K562 (cell line): ENCODE measurements at regions not wholly inside any gene's neighbourhood (a gene's known extent, or its start where the extent isn't known, plus 50 kb on each side); places are given as distances from the start of the nearest gene placed in this dataset.

Experiments
- CBX3 ChIP-seq, 2 experiments: IDR thresholded peaks; 1 replicate in 1 of 2; 2 replicates in 1 of 2; pipeline ENCODE4 v1.6.1; 2012; ENCODE audit warnings: inconsistent platforms in 2 of 2, low read length in 2 of 2, borderline replicate concordance in 1 of 2, control low read depth in 1 of 2
- CBX8 ChIP-seq: fragments of 200-600 bp; sonication (generic); IDR thresholded peaks from 2 replicates; pipeline ENCODE4 v1.6.1; 2012; ENCODE audit warnings: borderline replicate concordance, mixed run types, low read depth, mild to moderate bottlenecking, moderate library complexity, mixed read lengths, low read length, control low read depth, inconsistent platforms; ENCODE audit not compliant: poor library complexity, severe bottlenecking; ENCODE audit errors: extremely low read depth
- CCAR2 ChIP-seq: fragments of 200-400 bp; formaldehyde crosslinking; IDR thresholded peaks from 2 replicates; pipeline ENCODE4 v1.6.1; 2017; ENCODE audit warnings: mild to moderate bottlenecking, low read depth, low read length
- CREB1 ChIP-seq, 2 experiments: sonication (generic) in 1 of 2; formaldehyde crosslinking in 1 of 2; IDR thresholded peaks; 2 replicates each; pipeline versions ENCODE4 v1.6.1 to v1.8.0; 2012 to 2022; ENCODE audit warnings: inconsistent platforms in 1 of 2, mild to moderate bottlenecking in 1 of 2, missing genetic modification reagents in 1 of 2, moderate library complexity in 1 of 2
- FOXK2 ChIP-seq, 2 experiments: fragments of 450-650 bp; IDR thresholded peaks in 1 of 2; conservative IDR thresholded peaks in 1 of 2; 2 replicates each; pipeline ENCODE4 v1.6.1; 2016; ENCODE audit warnings: low read depth in 2 of 2, mild to moderate bottlenecking in 1 of 2
- HNRNPH1 ChIP-seq: fragments of 200-400 bp; formaldehyde crosslinking; optimal IDR thresholded peaks from 2 replicates; pipeline ENCODE3; 2017; ENCODE audit warnings: low read depth, mild to moderate bottlenecking, low read length, moderate library complexity
- KLF13 ChIP-seq: fragments of 450-650 bp; IDR thresholded peaks from 2 replicates; pipeline ENCODE4 v1.6.1; 2016; ENCODE audit warnings: missing genetic modification characterization, low read depth, mild to moderate bottlenecking, missing compliant biosample characterization, moderate library complexity, borderline replicate concordance
- MEIS2 ChIP-seq: fragments of 450-650 bp; IDR thresholded peaks from 2 replicates; pipeline ENCODE4 v1.6.1; 2014; ENCODE audit warnings: mild to moderate bottlenecking; ENCODE audit not compliant: partially characterized antibody
- POLR3G ChIP-seq: IDR thresholded peaks from 2 replicates; pipeline ENCODE4 v1.6.1; 2011; ENCODE audit not compliant: insufficient read length, insufficient replicate concordance; ENCODE audit errors: extremely low read depth
- PURB ChIP-seq: sonication (generic); formaldehyde crosslinking; IDR thresholded peaks from 2 replicates; pipeline ENCODE4 v1.9.0; 2021; ENCODE audit warnings: low read depth, mild to moderate bottlenecking, missing genetic modification reagents
- SMARCB1 ChIP-seq: IDR thresholded peaks from 2 replicates; pipeline ENCODE4 v1.6.1; 2011; ENCODE audit warnings: improper control_type of control experiment, low read depth; ENCODE audit not compliant: insufficient read length
- TAF7 ChIP-seq: fragments of 450-650 bp; IDR thresholded peaks from 2 replicates; pipeline ENCODE4 v1.6.1; 2016; ENCODE audit warnings: missing genetic modification characterization, missing compliant biosample characterization
- TCF7 ChIP-seq: sonication (generic); IDR thresholded peaks from 2 replicates; pipeline ENCODE4 v1.6.1; 2016; ENCODE audit warnings: antibody characterized with exemption, borderline replicate concordance
- ZNF311 ChIP-seq: fragments of 250-450 bp; sonication (Bioruptor Pico); IDR thresholded peaks from 2 replicates; pipeline ENCODE4 v1.4.0; 2020; ENCODE audit warnings: mild to moderate bottlenecking, moderate library complexity
- ZNF445 ChIP-seq: fragments of 250-450 bp; sonication (Bioruptor Pico); IDR thresholded peaks from 2 replicates; pipeline ENCODE4 v1.4.0; 2020; ENCODE audit warnings: low read depth, mild to moderate bottlenecking, moderate library complexity
- ZNF584 ChIP-seq: fragments of 200-800 bp; sonication (Bioruptor generic); IDR thresholded peaks from 2 replicates; pipeline ENCODE4 v1.6.1; 2016; ENCODE audit warnings: low read depth, mild to moderate bottlenecking, missing genetic modification characterization, missing compliant biosample characterization
- TF ChIP-seq, protein P1 (sequence below): fragments of 250-450 bp; sonication (Bioruptor Pico); IDR thresholded peaks from 2 replicates; pipeline ENCODE4 v1.8.0; 2021; ENCODE audit warnings: borderline replicate concordance, mild to moderate bottlenecking, moderate library complexity; ENCODE audit not compliant: poor library complexity, severe bottlenecking
- TF ChIP-seq, protein P2 (sequence below): fragments of 250-450 bp; sonication (Bioruptor Pico); IDR thresholded peaks from 2 replicates; pipeline ENCODE4 v1.9.0; 2021; ENCODE audit warnings: mild to moderate bottlenecking, inconsistent platforms
- TF ChIP-seq, protein P3 (sequence below), 2 experiments: fragments of 450-650 bp in 1 of 2; IDR thresholded peaks; 2 replicates each; pipeline ENCODE4 v1.6.1; 2011 to 2017; ENCODE audit warnings: low read depth in 2 of 2, antibody characterized with exemption in 1 of 2, borderline replicate concordance in 1 of 2, low read length in 1 of 2, mild to moderate bottlenecking in 1 of 2, mixed read lengths in 1 of 2; ENCODE audit not compliant: control insufficient read depth in 1 of 2
- TF ChIP-seq, protein P4 (sequence below), 2 experiments: fragments of 250-450 bp in 1 of 2; fragments of 450-650 bp in 1 of 2; sonication (Bioruptor Pico) in 1 of 2; IDR thresholded peaks; 2 replicates each; pipeline versions ENCODE4 v1.6.1 to v1.8.0; 2016 to 2021; ENCODE audit warnings: mild to moderate bottlenecking in 2 of 2, moderate library complexity in 2 of 2, missing compliant biosample characterization in 1 of 2, missing genetic modification characterization in 1 of 2

DNA sequence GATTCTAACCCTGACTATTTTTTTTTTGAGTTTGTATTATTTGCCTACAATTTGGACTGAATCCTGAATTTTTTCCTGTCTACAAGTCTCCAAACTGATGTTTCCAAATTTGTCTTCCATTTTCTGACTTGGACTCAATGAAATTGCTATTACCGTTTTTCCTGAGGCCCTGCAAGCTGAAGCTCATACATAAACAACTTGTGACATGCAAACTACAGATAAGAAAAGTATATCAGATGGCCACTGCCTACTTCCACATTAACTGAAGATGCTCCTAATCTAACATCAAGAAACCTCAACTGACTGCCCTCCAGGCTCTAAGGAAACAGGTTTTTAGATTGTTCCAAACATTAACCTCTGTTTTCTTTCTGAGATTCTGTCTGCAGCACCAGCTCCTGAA lies 51.1 kb upstream of the KLHDC7A start (continued):
- TF ChIP-seq HNRNPH1 (no peak), FOXK2 (conservative IDR thresholded peaks at IDR 0.05 in 1 of 2, IDR thresholded peaks at IDR 0.05 in 1 of 2; ENCODE audit: low read depth in 2 of 2) (peak; percentile 49 to 68; a peak in 2 of 4 replicates), ZNF311 (no peak), ZNF445 (CRISPR knock-in tag) (no peak), SMARCB1 (no peak), CCAR2 (no peak), CBX8 (no peak), MEIS2 (peak; percentile 66), TCF7 (no peak), PURB (CRISPR knock-in tag) (no peak), KLF13 (tag) (no peak), CREB1 (IDR thresholded peaks at IDR 0.05) (no peak), CREB1 (CRISPR knock-in tag; IDR thresholded peaks at IDR 0.05) (no peak), ZNF584 (CRISPR knock-in tag) (no peak), CBX3 (IDR thresholded peaks at IDR 0.05; ENCODE audit: borderline replicate concordance in 1 of 2, low read length in 2 of 2) (no peak), POLR3G (no peak), TAF7 (tag) (no peak)
- TF ChIP-seq, protein P1, sequence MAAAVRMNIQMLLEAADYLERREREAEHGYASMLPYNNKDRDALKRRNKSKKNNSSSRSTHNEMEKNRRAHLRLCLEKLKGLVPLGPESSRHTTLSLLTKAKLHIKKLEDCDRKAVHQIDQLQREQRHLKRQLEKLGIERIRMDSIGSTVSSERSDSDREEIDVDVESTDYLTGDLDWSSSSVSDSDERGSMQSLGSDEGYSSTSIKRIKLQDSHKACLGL = no peak
- TF ChIP-seq, protein P2, sequence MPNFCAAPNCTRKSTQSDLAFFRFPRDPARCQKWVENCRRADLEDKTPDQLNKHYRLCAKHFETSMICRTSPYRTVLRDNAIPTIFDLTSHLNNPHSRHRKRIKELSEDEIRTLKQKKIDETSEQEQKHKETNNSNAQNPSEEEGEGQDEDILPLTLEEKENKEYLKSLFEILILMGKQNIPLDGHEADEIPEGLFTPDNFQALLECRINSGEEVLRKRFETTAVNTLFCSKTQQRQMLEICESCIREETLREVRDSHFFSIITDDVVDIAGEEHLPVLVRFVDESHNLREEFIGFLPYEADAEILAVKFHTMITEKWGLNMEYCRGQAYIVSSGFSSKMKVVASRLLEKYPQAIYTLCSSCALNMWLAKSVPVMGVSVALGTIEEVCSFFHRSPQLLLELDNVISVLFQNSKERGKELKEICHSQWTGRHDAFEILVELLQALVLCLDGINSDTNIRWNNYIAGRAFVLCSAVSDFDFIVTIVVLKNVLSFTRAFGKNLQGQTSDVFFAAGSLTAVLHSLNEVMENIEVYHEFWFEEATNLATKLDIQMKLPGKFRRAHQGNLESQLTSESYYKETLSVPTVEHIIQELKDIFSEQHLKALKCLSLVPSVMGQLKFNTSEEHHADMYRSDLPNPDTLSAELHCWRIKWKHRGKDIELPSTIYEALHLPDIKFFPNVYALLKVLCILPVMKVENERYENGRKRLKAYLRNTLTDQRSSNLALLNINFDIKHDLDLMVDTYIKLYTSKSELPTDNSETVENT = no peak
- TF ChIP-seq, protein P3, sequence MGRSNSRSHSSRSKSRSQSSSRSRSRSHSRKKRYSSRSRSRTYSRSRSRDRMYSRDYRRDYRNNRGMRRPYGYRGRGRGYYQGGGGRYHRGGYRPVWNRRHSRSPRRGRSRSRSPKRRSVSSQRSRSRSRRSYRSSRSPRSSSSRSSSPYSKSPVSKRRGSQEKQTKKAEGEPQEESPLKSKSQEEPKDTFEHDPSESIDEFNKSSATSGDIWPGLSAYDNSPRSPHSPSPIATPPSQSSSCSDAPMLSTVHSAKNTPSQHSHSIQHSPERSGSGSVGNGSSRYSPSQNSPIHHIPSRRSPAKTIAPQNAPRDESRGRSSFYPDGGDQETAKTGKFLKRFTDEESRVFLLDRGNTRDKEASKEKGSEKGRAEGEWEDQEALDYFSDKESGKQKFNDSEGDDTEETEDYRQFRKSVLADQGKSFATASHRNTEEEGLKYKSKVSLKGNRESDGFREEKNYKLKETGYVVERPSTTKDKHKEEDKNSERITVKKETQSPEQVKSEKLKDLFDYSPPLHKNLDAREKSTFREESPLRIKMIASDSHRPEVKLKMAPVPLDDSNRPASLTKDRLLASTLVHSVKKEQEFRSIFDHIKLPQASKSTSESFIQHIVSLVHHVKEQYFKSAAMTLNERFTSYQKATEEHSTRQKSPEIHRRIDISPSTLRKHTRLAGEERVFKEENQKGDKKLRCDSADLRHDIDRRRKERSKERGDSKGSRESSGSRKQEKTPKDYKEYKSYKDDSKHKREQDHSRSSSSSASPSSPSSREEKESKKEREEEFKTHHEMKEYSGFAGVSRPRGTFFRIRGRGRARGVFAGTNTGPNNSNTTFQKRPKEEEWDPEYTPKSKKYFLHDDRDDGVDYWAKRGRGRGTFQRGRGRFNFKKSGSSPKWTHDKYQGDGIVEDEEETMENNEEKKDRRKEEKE (IDR thresholded peaks at IDR 0.05; ENCODE audit: borderline replicate concordance in 1 of 2, control insufficient read depth in 1 of 2, low read depth in 2 of 2, low read length in 1 of 2) = no peak
- TF ChIP-seq, protein P4, sequence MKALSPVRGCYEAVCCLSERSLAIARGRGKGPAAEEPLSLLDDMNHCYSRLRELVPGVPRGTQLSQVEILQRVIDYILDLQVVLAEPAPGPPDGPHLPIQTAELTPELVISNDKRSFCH (CRISPR knock-in tag; IDR thresholded peaks at IDR 0.05) = no peak
- TF ChIP-seq, protein P4 (tag; IDR thresholded peaks at IDR 0.05) = no peak
